ENCODE measurements at regions not wholly inside any gene's neighbourhood (a gene's known extent, or its start where the extent isn't known, plus 50 kb on each side); places are given as distances from the start of the nearest gene placed in this dataset.
"Not testable (repeated sequence)": the region's sequence is repeated elsewhere in the genome, so short reads cannot be mapped to it uniquely, and the experiment has no call there.

DNA sequence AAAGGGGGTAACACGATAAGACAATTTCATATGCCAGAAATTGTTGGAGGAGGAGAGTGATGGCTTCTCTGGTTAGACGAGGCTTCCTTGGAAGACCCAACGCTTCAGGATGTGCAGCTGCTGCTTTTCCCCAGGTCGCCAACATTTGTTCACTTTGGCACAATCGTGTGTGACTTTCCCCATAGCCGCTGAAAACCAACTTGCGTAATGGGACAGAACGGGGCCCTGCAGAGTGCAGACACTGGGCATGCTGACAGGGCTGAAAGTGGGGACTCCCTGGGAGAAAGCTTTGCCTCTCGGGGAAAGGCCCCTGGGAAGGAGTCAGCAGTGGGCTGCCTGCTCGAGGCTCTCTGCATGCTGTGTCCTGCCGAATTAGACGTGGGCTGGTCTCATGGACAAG is 130.7 kb downstream of the MRPL57 start:
- TF ChIP-seq, protein P1, sequence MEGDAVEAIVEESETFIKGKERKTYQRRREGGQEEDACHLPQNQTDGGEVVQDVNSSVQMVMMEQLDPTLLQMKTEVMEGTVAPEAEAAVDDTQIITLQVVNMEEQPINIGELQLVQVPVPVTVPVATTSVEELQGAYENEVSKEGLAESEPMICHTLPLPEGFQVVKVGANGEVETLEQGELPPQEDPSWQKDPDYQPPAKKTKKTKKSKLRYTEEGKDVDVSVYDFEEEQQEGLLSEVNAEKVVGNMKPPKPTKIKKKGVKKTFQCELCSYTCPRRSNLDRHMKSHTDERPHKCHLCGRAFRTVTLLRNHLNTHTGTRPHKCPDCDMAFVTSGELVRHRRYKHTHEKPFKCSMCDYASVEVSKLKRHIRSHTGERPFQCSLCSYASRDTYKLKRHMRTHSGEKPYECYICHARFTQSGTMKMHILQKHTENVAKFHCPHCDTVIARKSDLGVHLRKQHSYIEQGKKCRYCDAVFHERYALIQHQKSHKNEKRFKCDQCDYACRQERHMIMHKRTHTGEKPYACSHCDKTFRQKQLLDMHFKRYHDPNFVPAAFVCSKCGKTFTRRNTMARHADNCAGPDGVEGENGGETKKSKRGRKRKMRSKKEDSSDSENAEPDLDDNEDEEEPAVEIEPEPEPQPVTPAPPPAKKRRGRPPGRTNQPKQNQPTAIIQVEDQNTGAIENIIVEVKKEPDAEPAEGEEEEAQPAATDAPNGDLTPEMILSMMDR (IDR thresholded peaks at IDR 0.05; ENCODE audit: low read depth, low read length), result not testable (repeated sequence)
- TF ChIP-seq POLR2A (IDR thresholded peaks at IDR 0.05; ENCODE audit: extremely low read depth, insufficient read length), result not testable (repeated sequence)

Data from NB4 (cell line).